NT2/D1 (cell line): ENCODE measurements at regions not wholly inside any gene's neighbourhood (a gene's known extent, or its start where the extent isn't known, plus 50 kb on each side); places are given as distances from the start of the nearest gene placed in this dataset.

Experiments
- SUZ12 ChIP-seq: IDR thresholded peaks from 2 replicates; pipeline ENCODE4 v1.6.1; 2011; ENCODE audit not compliant: insufficient read length, insufficient read depth; ENCODE audit errors: extremely low read depth
- ZNF274 ChIP-seq: IDR thresholded peaks from 2 replicates; pipeline ENCODE4 v1.6.1; 2011; ENCODE audit warnings: mild to moderate bottlenecking, low read depth, low read length

DNA sequence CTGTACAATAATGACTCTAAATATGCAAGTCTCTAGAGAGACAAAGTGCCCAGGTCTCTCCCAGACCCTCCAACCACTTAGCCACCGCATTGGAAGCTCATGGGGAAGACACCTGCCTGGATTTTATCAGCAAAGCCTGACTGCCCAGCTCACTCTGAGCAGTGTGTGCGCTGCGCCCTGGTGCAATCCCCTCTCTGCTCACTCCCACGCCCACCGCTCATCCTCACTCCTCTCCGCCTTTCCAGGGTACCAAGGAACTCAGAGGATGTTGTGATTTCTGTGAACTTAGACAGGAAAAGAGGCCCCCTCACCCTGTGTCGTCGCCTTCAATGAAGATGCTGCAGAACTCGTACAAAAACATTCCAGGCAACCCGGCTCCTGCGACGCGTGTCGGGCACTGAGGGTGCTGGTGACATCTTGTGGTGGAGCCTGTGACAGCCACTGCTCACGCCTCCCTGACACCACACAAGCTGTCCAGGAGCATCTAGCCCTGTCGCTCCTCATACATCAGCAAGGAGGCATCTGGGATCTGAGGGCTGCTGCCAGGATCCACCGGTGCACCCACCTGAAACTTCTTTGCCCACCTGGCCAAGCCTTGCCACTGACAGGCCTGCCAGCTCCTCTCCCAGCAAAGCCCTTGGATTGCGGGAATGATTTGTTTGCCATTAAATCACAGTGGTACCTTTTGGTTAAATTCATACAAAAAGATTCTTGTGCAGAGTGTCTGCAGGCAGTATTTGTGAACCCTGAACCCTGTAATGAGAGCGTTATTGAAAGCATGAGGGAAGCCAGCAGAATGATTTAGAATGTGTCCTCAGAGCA is 220.4 kb downstream of the ZNF516 start:
- TF ChIP-seq ZNF274 (no peak), SUZ12 (no peak)
